Activated CD4-positive, alpha-beta T cell treated with anti-CD3 and anti-CD28 coated beads, Interleukin-2, Interleukin-6, amounts not matched to agents 100 ng/mL and 50 ng/mL, durations not matched to agents 16 hours and 8 hours (primary cell): ENCODE measurements at regions not wholly inside any gene's neighbourhood (a gene's known extent, or its start where the extent isn't known, plus 50 kb on each side); places are given as distances from the start of the nearest gene placed in this dataset.

Experiments
- DNase-seq: peaks from one replicate; pipeline ENCODE4 v3.0.0-alpha.2; 2020

GRCh38 chr1:73953586-73953985 is 244.4 kb downstream of the LRRIQ3 start:
- no peak for DNase-seq

- DNase-seq = no peak
These were observed 244.8 kb downstream of the LRRIQ3 start for GRCh38 chr1:73953186-73953585.

GRCh38 chr1:73948055-73948454 is 249.9 kb downstream of the LRRIQ3 start:
- DNase-seq = no peak

- DNase-seq = no peak
These were observed 251.0 kb downstream of the LRRIQ3 start for GRCh38 chr1:73947009-73947408.

GRCh38 chr1:73943270-73943669 is 254.7 kb downstream of the LRRIQ3 start:
- no peak for DNase-seq

GRCh38 chr1:73930293-73930692 is 267.7 kb downstream of the LRRIQ3 start:
- no peak for DNase-seq

GRCh38 chr1:73914951-73915350 is 283.0 kb downstream of the LRRIQ3 start:
- DNase-seq = no peak

- DNase-seq = no peak
These were observed 285.0 kb downstream of the LRRIQ3 start for GRCh38 chr1:73913025-73913424.

GRCh38 chr1:73911849-73912248 is 286.1 kb downstream of the LRRIQ3 start:
- DNase-seq = no peak

GRCh38 chr1:73910466-73910865 is 287.5 kb downstream of the LRRIQ3 start:
- no peak for DNase-seq

- no peak for DNase-seq
These were observed 287.9 kb downstream of the LRRIQ3 start for GRCh38 chr1:73910062-73910461.

GRCh38 chr1:73909043-73909562 is 288.9 kb downstream of the LRRIQ3 start:
- no peak for DNase-seq

- DNase-seq = no peak
These were observed 290.9 kb downstream of the LRRIQ3 start for GRCh38 chr1:73907051-73907450.

GRCh38 chr1:73903092-73903491 is 294.9 kb downstream of the LRRIQ3 start:
- DNase-seq = no peak

GRCh38 chr1:73901738-73902137 is 296.2 kb downstream of the LRRIQ3 start:
- no peak for DNase-seq

- no peak for DNase-seq
These were observed 298.7 kb downstream of the LRRIQ3 start for GRCh38 chr1:73899311-73899710.

- DNase-seq = no peak
These were observed 299.4 kb downstream of the LRRIQ3 start for GRCh38 chr1:73898540-73898939.

GRCh38 chr1:73887412-73887811 is 310.6 kb downstream of the LRRIQ3 start:
- no peak for DNase-seq

GRCh38 chr1:73886716-73887115 is 311.3 kb downstream of the LRRIQ3 start:
- no peak for DNase-seq

GRCh38 chr1:73874806-73875205 is 323.2 kb downstream of the LRRIQ3 start:
- no peak for DNase-seq

GRCh38 chr1:73868810-73869336 is 329.1 kb downstream of the LRRIQ3 start:
- no peak for DNase-seq

- no peak for DNase-seq
These were observed 335.6 kb downstream of the LRRIQ3 start for GRCh38 chr1:73862355-73862754.

GRCh38 chr1:73860421-73860950 is 337.5 kb downstream of the LRRIQ3 start:
- no peak for DNase-seq

- no peak for DNase-seq
These were observed 338.7 kb downstream of the LRRIQ3 start for GRCh38 chr1:73859227-73859626.

GRCh38 chr1:73854527-73854926 is 343.4 kb downstream of the LRRIQ3 start:
- no peak for DNase-seq
